ENCODE measurements at regions not wholly inside any gene's neighbourhood (a gene's known extent, or its start where the extent isn't known, plus 50 kb on each side); places are given as distances from the start of the nearest gene placed in this dataset.

GRCh38 chr17:77662833-77663232, 295.7 kb upstream of the TNRC6C start:
- TF ChIP-seq USF2 (CRISPR knock-in tag; IDR thresholded peaks at IDR 0.05) (no peak), FOXK1 (CRISPR knock-in tag; IDR thresholded peaks at IDR 0.05) (no peak), ERG (CRISPR knock-in tag; IDR thresholded peaks at IDR 0.05) (no peak), CTCF (IDR thresholded peaks at IDR 0.05) (no peak), ZNF317 (CRISPR knock-in tag; IDR thresholded peaks at IDR 0.05; ENCODE audit: borderline replicate concordance, low read depth) (no peak), MXD4 (CRISPR knock-in tag; IDR thresholded peaks at IDR 0.05; ENCODE audit: borderline replicate concordance) (no peak), NR2C2 (CRISPR knock-in tag; IDR thresholded peaks at IDR 0.05) (no peak)
- TF ChIP-seq, protein P1, sequence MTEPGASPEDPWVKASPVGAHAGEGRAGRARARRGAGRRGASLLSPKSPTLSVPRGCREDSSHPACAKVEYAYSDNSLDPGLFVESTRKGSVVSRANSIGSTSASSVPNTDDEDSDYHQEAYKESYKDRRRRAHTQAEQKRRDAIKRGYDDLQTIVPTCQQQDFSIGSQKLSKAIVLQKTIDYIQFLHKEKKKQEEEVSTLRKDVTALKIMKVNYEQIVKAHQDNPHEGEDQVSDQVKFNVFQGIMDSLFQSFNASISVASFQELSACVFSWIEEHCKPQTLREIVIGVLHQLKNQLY (CRISPR knock-in tag; IDR thresholded peaks at IDR 0.05) = no peak

Data from WTC11 (cell line).